Prostate gland (tissue), 2 donors: ENCODE measurements at regions not wholly inside any gene's neighbourhood (a gene's known extent, or its start where the extent isn't known, plus 50 kb on each side); places are given as distances from the start of the nearest gene placed in this dataset.

Experiments used
- POLR2A ChIP-seq: fragments of 450-650 bp; IDR thresholded peaks from one replicate; pipeline ENCODE4 v1.6.1; 2016; ENCODE audit warnings: antibody characterized with exemption, mild to moderate bottlenecking
- POLR2AphosphoS5 ChIP-seq: sonication (generic); formaldehyde crosslinking; IDR thresholded peaks from one replicate; pipeline ENCODE4 v1.6.1; 2017; ENCODE audit warnings: antibody characterized with exemption
- TF ChIP-seq, protein P1 (sequence below), 4 experiments: fragments of 200-600 bp in 2 of 4; fragments of 450-650 bp in 2 of 4; sonication (generic) in 2 of 4; IDR thresholded peaks; 1 replicate in 3 of 4; 2 replicates in 1 of 4; pipeline ENCODE4 v1.5.1; 2016 to 2019; ENCODE audit warnings: antibody characterized with exemption in 4 of 4, mild to moderate bottlenecking in 2 of 4, moderate library complexity in 2 of 4

DNA sequence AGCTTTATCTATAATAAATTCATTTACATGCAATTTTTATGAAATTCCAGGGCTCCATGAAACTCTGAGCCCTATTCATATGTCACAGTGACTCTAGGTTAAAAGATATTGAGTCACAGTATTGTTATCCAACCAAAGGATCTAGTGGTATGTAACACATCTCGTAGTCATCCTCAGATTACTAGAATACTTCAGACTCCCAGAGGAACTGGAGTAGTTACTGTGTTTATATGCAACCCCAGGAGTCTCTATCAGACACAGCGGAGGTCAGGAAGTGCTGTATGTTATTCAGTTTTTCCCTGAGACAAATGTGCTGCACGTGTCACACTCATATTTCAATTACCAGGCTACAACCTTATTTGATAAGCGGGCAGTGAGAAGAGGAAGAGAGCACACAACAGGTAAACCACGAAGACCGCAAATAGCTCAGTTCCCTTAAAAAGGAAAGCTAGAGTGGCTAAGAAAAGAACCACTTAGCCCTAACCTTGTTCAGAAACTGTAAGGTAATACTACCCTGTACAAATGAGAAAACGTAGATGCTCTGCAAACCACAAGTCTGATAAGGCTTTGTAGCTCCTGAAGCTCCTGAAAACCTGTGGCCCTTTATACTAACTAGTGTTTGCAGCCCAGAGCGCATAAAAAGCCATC is 114.0 kb upstream of the CNTNAP2 start:
- TF ChIP-seq, protein P1, sequence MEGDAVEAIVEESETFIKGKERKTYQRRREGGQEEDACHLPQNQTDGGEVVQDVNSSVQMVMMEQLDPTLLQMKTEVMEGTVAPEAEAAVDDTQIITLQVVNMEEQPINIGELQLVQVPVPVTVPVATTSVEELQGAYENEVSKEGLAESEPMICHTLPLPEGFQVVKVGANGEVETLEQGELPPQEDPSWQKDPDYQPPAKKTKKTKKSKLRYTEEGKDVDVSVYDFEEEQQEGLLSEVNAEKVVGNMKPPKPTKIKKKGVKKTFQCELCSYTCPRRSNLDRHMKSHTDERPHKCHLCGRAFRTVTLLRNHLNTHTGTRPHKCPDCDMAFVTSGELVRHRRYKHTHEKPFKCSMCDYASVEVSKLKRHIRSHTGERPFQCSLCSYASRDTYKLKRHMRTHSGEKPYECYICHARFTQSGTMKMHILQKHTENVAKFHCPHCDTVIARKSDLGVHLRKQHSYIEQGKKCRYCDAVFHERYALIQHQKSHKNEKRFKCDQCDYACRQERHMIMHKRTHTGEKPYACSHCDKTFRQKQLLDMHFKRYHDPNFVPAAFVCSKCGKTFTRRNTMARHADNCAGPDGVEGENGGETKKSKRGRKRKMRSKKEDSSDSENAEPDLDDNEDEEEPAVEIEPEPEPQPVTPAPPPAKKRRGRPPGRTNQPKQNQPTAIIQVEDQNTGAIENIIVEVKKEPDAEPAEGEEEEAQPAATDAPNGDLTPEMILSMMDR (IDR thresholded peaks at IDR 0.05), result no peak
- TF ChIP-seq POLR2A, result no peak
- no peak for TF ChIP-seq POLR2AphosphoS5
